HFFc6 (cell line): ENCODE measurements at regions not wholly inside any gene's neighbourhood (a gene's known extent, or its start where the extent isn't known, plus 50 kb on each side); places are given as distances from the start of the nearest gene placed in this dataset.

Experiments
- DNase-seq: peaks from one replicate; pipeline ENCODE4 v3.0.0-alpha.2; 2018
- H3K27ac Mint-ChIP-seq: 2 replicates; pipeline ENCODE4 v1.8.0; 2020; ENCODE audit warnings: mild to moderate bottlenecking, mixed read lengths
- H3K27me3 Mint-ChIP-seq: 2 replicates; pipeline ENCODE4 v1.8.0; 2021; ENCODE audit warnings: mild to moderate bottlenecking, moderate library complexity, mixed read lengths; ENCODE audit not compliant: insufficient read depth
- H3K36me3 Mint-ChIP-seq: 2 replicates; pipeline ENCODE4 v1.8.0; 2021; ENCODE audit warnings: low read depth, mixed read lengths
- H3K4me1 Mint-ChIP-seq: 2 replicates; pipeline ENCODE4 v1.8.0; 2020; ENCODE audit warnings: low read depth, mixed read lengths
- H3K4me3 Mint-ChIP-seq: 2 replicates; pipeline ENCODE4 v1.8.0; 2020; ENCODE audit warnings: mild to moderate bottlenecking, moderate library complexity, mixed read lengths
- H3K9me3 Mint-ChIP-seq: 2 replicates; pipeline ENCODE4 v1.8.0; 2020; ENCODE audit warnings: mild to moderate bottlenecking, mixed read lengths
- TF ChIP-seq, protein P1 (sequence below): fragments of 200-600 bp; sonication (generic); IDR thresholded peaks from 2 replicates; pipeline ENCODE4 v1.5.0; 2021; ENCODE audit warnings: antibody characterized with exemption, mild to moderate bottlenecking

GRCh38 chr11:116427903-116428637 lies 344.7 kb downstream of the BUD13 start:
- TF ChIP-seq, protein P1, sequence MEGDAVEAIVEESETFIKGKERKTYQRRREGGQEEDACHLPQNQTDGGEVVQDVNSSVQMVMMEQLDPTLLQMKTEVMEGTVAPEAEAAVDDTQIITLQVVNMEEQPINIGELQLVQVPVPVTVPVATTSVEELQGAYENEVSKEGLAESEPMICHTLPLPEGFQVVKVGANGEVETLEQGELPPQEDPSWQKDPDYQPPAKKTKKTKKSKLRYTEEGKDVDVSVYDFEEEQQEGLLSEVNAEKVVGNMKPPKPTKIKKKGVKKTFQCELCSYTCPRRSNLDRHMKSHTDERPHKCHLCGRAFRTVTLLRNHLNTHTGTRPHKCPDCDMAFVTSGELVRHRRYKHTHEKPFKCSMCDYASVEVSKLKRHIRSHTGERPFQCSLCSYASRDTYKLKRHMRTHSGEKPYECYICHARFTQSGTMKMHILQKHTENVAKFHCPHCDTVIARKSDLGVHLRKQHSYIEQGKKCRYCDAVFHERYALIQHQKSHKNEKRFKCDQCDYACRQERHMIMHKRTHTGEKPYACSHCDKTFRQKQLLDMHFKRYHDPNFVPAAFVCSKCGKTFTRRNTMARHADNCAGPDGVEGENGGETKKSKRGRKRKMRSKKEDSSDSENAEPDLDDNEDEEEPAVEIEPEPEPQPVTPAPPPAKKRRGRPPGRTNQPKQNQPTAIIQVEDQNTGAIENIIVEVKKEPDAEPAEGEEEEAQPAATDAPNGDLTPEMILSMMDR = no peak
- Mint-ChIP-seq H3K4me1 (no peaks in the 10 kb centered on the region), H3K27ac (no peak overlapping the region), H3K36me3 (no peaks in the 10 kb centered on the region; the same call in 1 of the 2 replicates), H3K9me3 (peaks cover 35% of the 10 kb centered on the region), H3K27me3 (no peaks in the 10 kb centered on the region; the same call in none of the 2 replicates), H3K4me3 (no peak overlapping the region)
- no peak for DNase-seq

- H3K27ac Mint-ChIP-seq = no peak overlapping the region
- H3K4me1 Mint-ChIP-seq = no peaks in the 10 kb centered on the region
- no peak for DNase-seq
- peaks cover 39% of the 10 kb centered on the region for H3K9me3 Mint-ChIP-seq
- no peak overlapping the region for H3K4me3 Mint-ChIP-seq
- H3K36me3 Mint-ChIP-seq = no peaks in the 10 kb centered on the region; the same call in 1 of the 2 replicates
- TF ChIP-seq, protein P1 = no peak
- H3K27me3 Mint-ChIP-seq = no peaks in the 10 kb centered on the region; the same call in none of the 2 replicates
These were observed 345.4 kb downstream of the BUD13 start for GRCh38 chr11:116427337-116427902.

GRCh38 chr11:116426761-116427160 lies 346.0 kb downstream of the BUD13 start:
- Mint-ChIP-seq H3K4me3 (no peak overlapping the region), H3K27me3 (no peaks in the 10 kb centered on the region; the same call in none of the 2 replicates), H3K9me3 (peaks cover 39% of the 10 kb centered on the region), H3K36me3 (no peaks in the 10 kb centered on the region; the same call in 1 of the 2 replicates), H3K4me1 (no peaks in the 10 kb centered on the region), H3K27ac (no peak overlapping the region)
- DNase-seq = no peak
- TF ChIP-seq, protein P1 = no peak

- no peak overlapping the region for H3K4me3 Mint-ChIP-seq
- no peaks in the 10 kb centered on the region for H3K4me1 Mint-ChIP-seq
- peaks cover 27% of the 10 kb centered on the region for H3K9me3 Mint-ChIP-seq
- no peaks in the 10 kb centered on the region; the same call in 1 of the 2 replicates for H3K36me3 Mint-ChIP-seq
- H3K27ac Mint-ChIP-seq = no peak overlapping the region
- peaks cover 3% of the 10 kb centered on the region for H3K27me3 Mint-ChIP-seq
- no peak for DNase-seq
- TF ChIP-seq, protein P1 = no peak
These were observed 348.0 kb downstream of the BUD13 start for GRCh38 chr11:116424615-116425261.

DNA sequence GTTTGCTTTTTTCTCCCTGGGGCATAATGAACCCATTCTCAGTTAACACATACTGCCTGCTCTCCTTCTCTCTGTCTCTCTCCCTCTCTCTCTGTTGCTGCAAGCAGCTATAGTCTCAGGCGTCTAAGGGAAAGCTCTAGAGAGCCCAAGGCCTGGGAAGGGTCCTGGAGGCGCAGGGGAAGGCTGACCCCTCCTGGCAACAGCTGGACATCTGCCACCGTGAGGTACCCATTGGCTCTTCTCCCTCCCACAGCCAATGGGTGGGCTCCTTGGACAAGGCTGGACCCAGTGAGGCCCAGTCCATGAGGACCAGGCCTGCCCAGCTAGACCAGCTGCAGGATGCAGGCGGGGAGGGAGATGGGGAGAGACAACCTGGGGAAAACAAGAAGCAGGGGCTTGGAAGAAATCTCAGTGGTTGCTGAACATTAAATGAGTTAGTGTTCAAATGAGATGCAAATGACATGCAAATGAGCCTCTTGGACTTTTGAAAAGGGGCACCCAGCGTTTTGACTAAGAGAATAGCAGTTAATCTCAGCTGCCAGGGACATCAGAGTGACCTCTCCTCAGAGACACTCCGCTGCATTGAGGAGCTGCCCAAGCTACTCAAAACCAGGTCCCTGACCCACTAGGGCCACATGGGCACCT lies 349.7 kb downstream of the BUD13 start:
- Mint-ChIP-seq H3K27me3 (peaks cover 3% of the 10 kb centered on the region), H3K36me3 (no peaks in the 10 kb centered on the region; the same call in 1 of the 2 replicates), H3K4me3 (no peak overlapping the region), H3K4me1 (no peaks in the 10 kb centered on the region), H3K27ac (no peak overlapping the region), H3K9me3 (peaks cover 23% of the 10 kb centered on the region)
- TF ChIP-seq, protein P1 = no peak
- DNase-seq = no peak
